Endothelial cell of umbilical vein (primary cell): ENCODE measurements at regions not wholly inside any gene's neighbourhood (a gene's known extent, or its start where the extent isn't known, plus 50 kb on each side); places are given as distances from the start of the nearest gene placed in this dataset.

ENCODE experiments used
- BruUV-seq: library from RNA; stranded (reverse); fragments of 400-500 nt; replicated peaks from 2 replicates; lab custom pipeline; 2021; lab: Mats Ljungman, UMichigan
- CTCF ChIA-PET: fragments of 300-600, 350-600 bp; sonication (Branson Sonifier 250); formaldehyde crosslinking; loops from one replicate; lab custom pipeline; 2021; ENCODE audit warnings: antibody characterized with exemption, inconsistent platforms; lab: Charles Lee
- POLR2A ChIA-PET: fragments of 300-600, 350-600 bp; sonication (Branson Sonifier 250); formaldehyde crosslinking; loops from one replicate; lab custom pipeline; 2021; ENCODE audit warnings: antibody characterized with exemption, inconsistent platforms; lab: Charles Lee
- DNase-seq: peaks from one replicate; pipeline ENCODE4 v3.0.0-alpha.2; 2011; ENCODE audit warnings: low read depth, low spot score
- FAIRE-seq: peaks from 2 replicates; lab custom pipeline; 2011; peaks lifted over from hg19 to GRCh38; lab: Jason Lieb, UNC
- H2AFZ ChIP-seq: 2 replicates; pipeline ENCODE4 v1.6.0; 2012; ENCODE audit warnings: low read depth, low read length, control low read depth, inconsistent platforms
- H3K27ac ChIP-seq: 2 replicates; pipeline ENCODE4 v1.5.1; 2011; ENCODE audit warnings: low read depth, mild to moderate bottlenecking, control low read depth, low read length, moderate library complexity; ENCODE audit not compliant: insufficient read depth
- H3K27me3 ChIP-seq, 2 experiments: 2 replicates each; pipeline versions ENCODE4 v1.6.0 to v1.6.1; 2011; ENCODE audit warnings: low read length in 2 of 2, mixed read lengths in 1 of 2; ENCODE audit not compliant: control insufficient read depth in 2 of 2, insufficient read depth in 2 of 2
- H3K36me3 ChIP-seq, 2 experiments: 2 replicates in 1 of 2; 3 replicates in 1 of 2; pipeline ENCODE4 v1.5.1; 2011; ENCODE audit warnings: low read length in 2 of 2, mild to moderate bottlenecking in 1 of 2, moderate library complexity in 1 of 2; ENCODE audit not compliant: control insufficient read depth in 2 of 2, insufficient read depth in 2 of 2; ENCODE audit errors: extremely low read depth in 1 of 2
- H3K4me1 ChIP-seq: 3 replicates; pipeline ENCODE4 v1.5.1; 2011; ENCODE audit warnings: mild to moderate bottlenecking, low read length; ENCODE audit not compliant: control insufficient read depth, insufficient read depth; ENCODE audit errors: extremely low read depth
- H3K4me2 ChIP-seq: 2 replicates; pipeline ENCODE4 v1.6.1; 2011; ENCODE audit warnings: low read length, control low read depth, mixed read lengths; ENCODE audit not compliant: insufficient read depth
- H3K4me3 ChIP-seq, 3 experiments: fragments of 200-600 bp in 1 of 3; sonication (generic), shearing (Covaris generic) in 1 of 3; replicated peaks in 1 of 3; 2 replicates each; pipeline ENCODE4 v1.5.1; 2011 to 2016; ENCODE audit warnings: control low read depth in 3 of 3, low read length in 3 of 3, mild to moderate bottlenecking in 2 of 3, inconsistent platforms in 1 of 3, low read depth in 1 of 3, moderate library complexity in 1 of 3; ENCODE audit not compliant: insufficient read depth in 1 of 3
- H3K79me2 ChIP-seq: 2 replicates; pipeline ENCODE4 v1.6.0; 2012; ENCODE audit warnings: low read length, inconsistent platforms; ENCODE audit not compliant: control insufficient read depth, insufficient read depth
- H3K9ac ChIP-seq: replicated peaks from 2 replicates; pipeline ENCODE3; 2011; ENCODE audit warnings: low read length, control low read depth; ENCODE audit not compliant: insufficient read depth; ENCODE audit errors: extremely low read depth
- H3K9me1 ChIP-seq: replicated peaks from 3 replicates; pipeline ENCODE4 v1.6.0; 2011; ENCODE audit warnings: mild to moderate bottlenecking, low read length; ENCODE audit not compliant: control insufficient read depth, insufficient read depth; ENCODE audit errors: extremely low read depth
- H3K9me3 ChIP-seq: replicated peaks from 2 replicates; pipeline ENCODE4 v1.5.1; 2012; ENCODE audit warnings: low read length, inconsistent platforms; ENCODE audit not compliant: control insufficient read depth, insufficient read depth
- H4K20me1 ChIP-seq: replicated peaks from 2 replicates; pipeline ENCODE3; 2011; ENCODE audit warnings: mild to moderate bottlenecking, low read length; ENCODE audit not compliant: control insufficient read depth, insufficient read depth; ENCODE audit errors: extremely low read depth
- GATA2 ChIP-seq: IDR thresholded peaks from 2 replicates; pipeline ENCODE4 v1.7.0; 2011; ENCODE audit warnings: low read depth, mild to moderate bottlenecking, moderate library complexity, mixed read lengths, low read length; ENCODE audit not compliant: insufficient read length, insufficient read depth
- MAX ChIP-seq: IDR thresholded peaks from 2 replicates; pipeline ENCODE4 v1.6.1; 2011; ENCODE audit not compliant: insufficient read depth, insufficient read length
- dilution Hi-C: fragments of 300-500 bp; cut with MboI; formaldehyde crosslinking; loops from one replicate; pipeline ENCODE4 v1.15.0; 2019; ENCODE audit warnings: low sequenced_read_pairs; ENCODE audit not compliant: extremely low pct_ligation_motif_present
- intact Hi-C: fragments of 100-400 bp; cut with micrococcal nuclease; formaldehyde crosslinking; loops from one replicate; pipeline ENCODE4 v1.10.0; 2022

GRCh38 chr12:58655375-58655774 is 264.9 kb downstream of the LRIG3 start:
- H3K4me2 ChIP-seq = no peak overlapping the region
- H3K9me3 ChIP-seq = no peaks in the 10 kb centered on the region
- H3K9me1 ChIP-seq = no peaks in the 10 kb centered on the region
- H2AFZ ChIP-seq = no peak overlapping the region
- no peaks in the 10 kb centered on the region for H3K27me3 ChIP-seq
- dilution Hi-C loops (no loop called here), intact Hi-C loops (no loop called here)
- CTCF ChIA-PET = no interaction called here
- no peak overlapping the region for H3K27ac ChIP-seq
- no peaks in the 10 kb centered on the region for H3K4me1 ChIP-seq
- no TSS peak for BruUV-seq
- TF ChIP-seq MAX = no peak
- DNase-seq (no peak), FAIRE-seq (no peak)
- POLR2A ChIA-PET = no interaction called here
- no peaks in the 10 kb centered on the region for H3K79me2 ChIP-seq
- no peaks in the 10 kb centered on the region for H4K20me1 ChIP-seq
- H3K4me3 ChIP-seq = no peak overlapping the region
- no peak overlapping the region for H3K9ac ChIP-seq
- no peaks in the 10 kb centered on the region for H3K36me3 ChIP-seq

- dilution Hi-C loops (no loop called here), intact Hi-C loops (no loop called here)
- H3K27ac ChIP-seq = no peak overlapping the region
- H3K4me1 ChIP-seq = no peaks in the 10 kb centered on the region
- no peaks in the 10 kb centered on the region for H3K27me3 ChIP-seq
- BruUV-seq = no TSS peak
- no peaks in the 10 kb centered on the region for H3K79me2 ChIP-seq
- CTCF ChIA-PET = interaction anchor here (2.1 kb wide), 1 partner anchor 9 kb away, joined by 7 read pairs; no protein-coding TSS in a partner anchor
- no peak overlapping the region for H3K4me2 ChIP-seq
- H3K9me3 ChIP-seq = no peaks in the 10 kb centered on the region
- H2AFZ ChIP-seq = no peak overlapping the region
- POLR2A ChIA-PET = no interaction called here
- no peaks in the 10 kb centered on the region for H3K9me1 ChIP-seq
- H3K36me3 ChIP-seq = no peaks in the 10 kb centered on the region
- no peaks in the 10 kb centered on the region for H4K20me1 ChIP-seq
- FAIRE-seq = no peak
- DNase-seq = no peak
- no peak for TF ChIP-seq GATA2
- no peak overlapping the region for H3K9ac ChIP-seq
- no peak overlapping the region for H3K4me3 ChIP-seq
Measured at GRCh38 chr12:58656254-58657009, 263.9 kb downstream of the LRIG3 start.
